ENCODE measurements at regions not wholly inside any gene's neighbourhood (a gene's known extent, or its start where the extent isn't known, plus 50 kb on each side); places are given as distances from the start of the nearest gene placed in this dataset.

DNA sequence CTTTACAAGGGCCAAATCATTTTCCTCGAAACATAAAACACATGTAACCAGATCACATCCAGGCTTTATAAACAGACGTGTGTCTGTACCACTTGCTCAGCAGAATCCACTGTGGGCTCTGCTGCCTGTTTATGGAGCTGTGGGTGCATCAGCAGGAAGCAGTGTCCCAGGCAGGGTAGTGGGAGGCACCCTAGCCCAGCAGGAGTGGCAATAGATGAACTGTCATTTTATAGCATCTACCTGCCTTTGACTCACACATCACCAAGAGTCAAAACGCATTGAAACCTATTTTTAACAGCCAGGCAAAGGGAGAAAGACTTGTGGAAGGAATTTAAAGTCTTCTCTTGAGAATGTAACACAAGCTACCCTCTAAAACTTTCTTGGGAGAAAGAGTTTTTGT lies 169.1 kb upstream of the TENM3 start:
- no peak overlapping the region for H3K4me3 ChIP-seq (replicated peaks in 1 of 3; ENCODE audit: low read depth in 2 of 3, low read length in 3 of 3)
- no peaks in the 10 kb centered on the region for H3K4me1 ChIP-seq (ENCODE audit: control insufficient read depth in 1 of 2, insufficient read depth in 2 of 2, low read length in 2 of 2)
- no peaks in the 10 kb centered on the region for H3K27me3 ChIP-seq (ENCODE audit: control insufficient read depth in 2 of 2, insufficient read depth in 2 of 2, low read length in 2 of 2)
- H2AFZ ChIP-seq (ENCODE audit: insufficient read depth, low read depth, low read length, poor library complexity, severe bottlenecking), result no peak overlapping the region
- H3K4me2 ChIP-seq (replicated peaks; ENCODE audit: extremely low read depth, low read length, poor library complexity, severe bottlenecking), result no peak overlapping the region
- TF ChIP-seq, protein P1, sequence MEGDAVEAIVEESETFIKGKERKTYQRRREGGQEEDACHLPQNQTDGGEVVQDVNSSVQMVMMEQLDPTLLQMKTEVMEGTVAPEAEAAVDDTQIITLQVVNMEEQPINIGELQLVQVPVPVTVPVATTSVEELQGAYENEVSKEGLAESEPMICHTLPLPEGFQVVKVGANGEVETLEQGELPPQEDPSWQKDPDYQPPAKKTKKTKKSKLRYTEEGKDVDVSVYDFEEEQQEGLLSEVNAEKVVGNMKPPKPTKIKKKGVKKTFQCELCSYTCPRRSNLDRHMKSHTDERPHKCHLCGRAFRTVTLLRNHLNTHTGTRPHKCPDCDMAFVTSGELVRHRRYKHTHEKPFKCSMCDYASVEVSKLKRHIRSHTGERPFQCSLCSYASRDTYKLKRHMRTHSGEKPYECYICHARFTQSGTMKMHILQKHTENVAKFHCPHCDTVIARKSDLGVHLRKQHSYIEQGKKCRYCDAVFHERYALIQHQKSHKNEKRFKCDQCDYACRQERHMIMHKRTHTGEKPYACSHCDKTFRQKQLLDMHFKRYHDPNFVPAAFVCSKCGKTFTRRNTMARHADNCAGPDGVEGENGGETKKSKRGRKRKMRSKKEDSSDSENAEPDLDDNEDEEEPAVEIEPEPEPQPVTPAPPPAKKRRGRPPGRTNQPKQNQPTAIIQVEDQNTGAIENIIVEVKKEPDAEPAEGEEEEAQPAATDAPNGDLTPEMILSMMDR (IDR thresholded peaks at IDR 0.05), result no peak
- WGBS (ENCODE audit: insufficient coverage), result no CpG with 5 or more reads among the region's 3 CpGs
- H4K20me1 ChIP-seq (ENCODE audit: insufficient read depth, low read length), result no peaks in the 10 kb centered on the region
- no peaks in the 10 kb centered on the region for H3K4me1 Mint-ChIP-seq
- H3K27me3 Mint-ChIP-seq (ENCODE audit: low read depth in 3 of 3), result peaks cover 0 to 2% (median 1%) of the 10 kb centered on the region in 3 donors
- no peaks in the 10 kb centered on the region for H3K79me2 ChIP-seq (ENCODE audit: insufficient read depth, low read length)
- no peak overlapping the region for H3K27ac ChIP-seq (ENCODE audit: low read depth in 1 of 2, low read length in 2 of 2)
- H3K4me3 Mint-ChIP-seq, result no peak overlapping the region
- no peaks in the 10 kb centered on the region for H3K36me3 Mint-ChIP-seq
- no peak overlapping the region for H3K9ac ChIP-seq (ENCODE audit: insufficient read depth, low read length, poor library complexity, severe bottlenecking)
- no peaks in the 10 kb centered on the region for H3K36me3 ChIP-seq (replicated peaks in 1 of 2; ENCODE audit: control insufficient read depth in 1 of 2, insufficient read depth in 2 of 2, low read length in 2 of 2)
- intact Hi-C loops (cut with micrococcal nuclease), result no loop called here
- peaks cover 0 to 9% (median 7%) of the 10 kb centered on the region in 7 donors for H3K9me3 Mint-ChIP-seq
- H3K27ac Mint-ChIP-seq, result no peak overlapping the region
- peaks cover 0 to 6% of the 10 kb centered on the region in 2 donors for H3K9me3 ChIP-seq (replicated peaks in 1 of 2; ENCODE audit: control insufficient read depth in 1 of 2, insufficient read depth in 1 of 2, low read length in 2 of 2)
- no peak for DNase-seq

DNA sequence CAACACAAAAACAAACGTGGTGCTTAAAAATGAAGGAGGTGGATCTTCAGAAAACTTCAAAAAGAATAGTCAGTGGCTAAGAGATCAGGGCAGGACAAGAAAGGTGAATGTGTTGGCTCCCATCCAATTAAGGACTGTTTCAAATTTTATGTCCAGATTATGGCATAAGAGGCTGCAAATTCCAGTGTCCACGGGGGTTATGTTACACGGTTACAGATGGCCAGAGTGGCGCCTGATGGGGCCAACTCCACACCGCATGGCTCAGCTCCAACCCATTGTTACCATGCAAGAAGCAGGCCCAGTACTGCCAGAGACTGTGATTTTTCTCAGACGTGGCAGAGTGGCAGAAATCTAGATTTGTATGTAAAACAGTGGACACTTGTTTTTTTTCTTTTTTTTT lies 168.4 kb upstream of the TENM3 start:
- TF ChIP-seq, protein P1 (IDR thresholded peaks at IDR 0.05), result no peak
- 86% methylated on average over 4 of the region's 6 CpGs for WGBS (ENCODE audit: insufficient coverage)
- no peak for DNase-seq
- no peaks in the 10 kb centered on the region for H3K36me3 ChIP-seq (replicated peaks in 1 of 2; ENCODE audit: control insufficient read depth in 1 of 2, insufficient read depth in 2 of 2, low read length in 2 of 2)
- H3K27ac ChIP-seq (ENCODE audit: low read depth in 1 of 2, low read length in 2 of 2), result no peak overlapping the region
- no peaks in the 10 kb centered on the region for H4K20me1 ChIP-seq (ENCODE audit: insufficient read depth, low read length)
- H3K9ac ChIP-seq (ENCODE audit: insufficient read depth, low read length, poor library complexity, severe bottlenecking), result no peak overlapping the region
- no peaks in the 10 kb centered on the region for H3K79me2 ChIP-seq (ENCODE audit: insufficient read depth, low read length)
- Mint-ChIP-seq H3K4me3 (no peak overlapping the region), H3K4me1 (no peaks in the 10 kb centered on the region), H3K27ac (no peak overlapping the region), H3K36me3 (no peaks in the 10 kb centered on the region), H3K9me3 (peaks cover 2 to 9% (median 7%) of the 10 kb centered on the region in 7 donors), H3K27me3 (ENCODE audit: low read depth in 3 of 3) (peaks cover 0 to 2% (median 1%) of the 10 kb centered on the region in 3 donors)
- H3K4me3 ChIP-seq (replicated peaks in 1 of 3; ENCODE audit: low read depth in 2 of 3, low read length in 3 of 3), result no peak overlapping the region
- no peak overlapping the region for H3K4me2 ChIP-seq (replicated peaks; ENCODE audit: extremely low read depth, low read length, poor library complexity, severe bottlenecking)
- peaks cover 0 to 6% of the 10 kb centered on the region in 2 donors for H3K9me3 ChIP-seq (replicated peaks in 1 of 2; ENCODE audit: control insufficient read depth in 1 of 2, insufficient read depth in 1 of 2, low read length in 2 of 2)
- H3K27me3 ChIP-seq (ENCODE audit: control insufficient read depth in 2 of 2, insufficient read depth in 2 of 2, low read length in 2 of 2), result no peaks in the 10 kb centered on the region
- no peaks in the 10 kb centered on the region for H3K4me1 ChIP-seq (ENCODE audit: control insufficient read depth in 1 of 2, insufficient read depth in 2 of 2, low read length in 2 of 2)
- H2AFZ ChIP-seq (ENCODE audit: insufficient read depth, low read depth, low read length, poor library complexity, severe bottlenecking), result no peak overlapping the region
- intact Hi-C loops (cut with micrococcal nuclease), result no loop called here

Measured in CD14-positive monocyte (primary cell).